Activated CD4-positive, alpha-beta T cell treated with anti-CD3 and anti-CD28 coated beads, Interleukin-2, amount 10 ng/mL, durations not matched to agents 24 days and 14 days (primary cell): ENCODE measurements at regions not wholly inside any gene's neighbourhood (a gene's known extent, or its start where the extent isn't known, plus 50 kb on each side); places are given as distances from the start of the nearest gene placed in this dataset.

Experiments used
- DNase-seq: peaks from one replicate; pipeline ENCODE4 v3.0.0; 2022
- H3K27ac Mint-ChIP-seq: one replicate; pipeline ENCODE4 v1.8.0; 2022; ENCODE audit warnings: mild to moderate bottlenecking, mixed read lengths
- H3K27me3 Mint-ChIP-seq: one replicate; pipeline ENCODE4 v1.8.0; 2022; ENCODE audit warnings: mixed read lengths
- H3K36me3 Mint-ChIP-seq: one replicate; pipeline ENCODE4 v1.8.0; 2022; ENCODE audit warnings: low read depth, mild to moderate bottlenecking, mixed read lengths
- H3K4me1 Mint-ChIP-seq: one replicate; pipeline ENCODE4 v1.8.0; 2021; ENCODE audit warnings: mixed read lengths
- H3K4me3 Mint-ChIP-seq: one replicate; pipeline ENCODE4 v1.8.0; 2022; ENCODE audit warnings: mild to moderate bottlenecking, moderate library complexity, mixed read lengths
- H3K9me3 Mint-ChIP-seq: one replicate; pipeline ENCODE4 v1.8.0; 2021; ENCODE audit warnings: mixed read lengths
- intact Hi-C: fragments of 100-400 bp; cut with micrococcal nuclease; formaldehyde crosslinking; loops from one replicate; pipeline ENCODE4 v1.15.1; 2023

GRCh38 chr17:68790492-68790891 is 164.7 kb downstream of the ABCA8 start:
- intact Hi-C loops, result no loop called here
- DNase-seq, result no peak
- Mint-ChIP-seq H3K4me1 (peaks cover 6% of the 10 kb centered on the region), H3K4me3 (no peak overlapping the region), H3K36me3 (no peaks in the 10 kb centered on the region), H3K9me3 (no peaks in the 10 kb centered on the region), H3K27me3 (peaks cover 17% of the 10 kb centered on the region), H3K27ac (no peak overlapping the region)

GRCh38 chr17:68789203-68789962 is 165.8 kb downstream of the ABCA8 start:
- Mint-ChIP-seq H3K27me3 (peaks cover 17% of the 10 kb centered on the region), H3K36me3 (no peaks in the 10 kb centered on the region), H3K4me1 (no peaks in the 10 kb centered on the region), H3K4me3 (no peak overlapping the region), H3K9me3 (no peaks in the 10 kb centered on the region), H3K27ac (no peak overlapping the region)
- no peak for DNase-seq
- intact Hi-C loops, result no loop called here

DNA sequence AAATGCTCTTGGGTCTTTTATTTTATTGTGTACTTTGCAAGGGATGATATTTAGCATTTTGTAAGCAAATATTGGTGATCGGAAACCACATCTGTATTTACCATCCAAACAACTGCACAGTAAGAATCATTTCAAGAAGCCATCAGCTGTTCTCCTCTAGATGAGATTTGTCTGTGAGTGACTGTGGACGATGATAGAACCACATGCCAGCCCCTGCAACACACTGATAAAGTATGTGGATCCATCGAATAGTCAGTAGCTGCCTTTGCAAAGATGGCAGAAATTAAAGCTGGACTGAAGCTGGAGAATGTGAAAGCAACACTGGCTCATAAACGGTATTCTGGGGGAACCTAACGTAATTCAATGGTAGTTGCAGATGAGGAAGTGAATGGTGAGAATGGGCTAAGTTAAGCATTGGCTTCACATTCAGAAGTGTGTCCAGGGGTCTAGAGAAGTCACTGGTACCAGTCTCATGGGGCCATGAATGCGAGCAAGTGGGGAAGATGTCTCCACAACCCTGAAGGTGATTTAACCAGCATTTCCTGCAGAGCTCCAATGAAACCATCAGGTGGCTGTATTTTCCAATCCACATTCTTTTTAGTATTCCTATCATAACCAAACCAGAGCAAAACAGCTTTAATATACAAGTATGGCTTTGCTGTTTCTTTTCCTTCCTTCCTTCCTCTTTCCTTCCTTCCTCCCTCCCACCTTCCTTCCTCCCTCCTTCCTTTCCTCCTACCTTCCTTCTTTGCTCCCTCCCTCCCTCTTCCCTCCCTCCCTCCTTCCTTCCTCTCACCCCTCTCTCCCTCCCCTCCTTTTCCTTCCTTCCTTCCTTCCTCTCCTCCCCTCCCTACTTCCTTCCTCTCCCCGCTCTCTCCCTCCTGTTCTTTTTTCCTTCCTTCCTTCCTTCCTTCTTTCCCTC is 169.4 kb downstream of the ABCA8 start:
- DNase-seq, result no peak
- H3K27me3 Mint-ChIP-seq, result peaks cover 21% of the 10 kb centered on the region
- H3K36me3 Mint-ChIP-seq, result no peaks in the 10 kb centered on the region
- H3K4me1 Mint-ChIP-seq, result no peaks in the 10 kb centered on the region
- H3K27ac Mint-ChIP-seq, result no peak overlapping the region
- no peak overlapping the region for H3K4me3 Mint-ChIP-seq
- H3K9me3 Mint-ChIP-seq, result no peaks in the 10 kb centered on the region
- intact Hi-C loops, result no loop called here

GRCh38 chr17:68784431-68784830 is 170.8 kb downstream of the ABCA8 start:
- Mint-ChIP-seq H3K36me3 (no peaks in the 10 kb centered on the region), H3K27me3 (peaks cover 20% of the 10 kb centered on the region), H3K4me1 (no peaks in the 10 kb centered on the region), H3K27ac (no peak overlapping the region), H3K9me3 (no peaks in the 10 kb centered on the region), H3K4me3 (no peak overlapping the region)
- intact Hi-C loops, result no loop called here
- no peak for DNase-seq

DNA sequence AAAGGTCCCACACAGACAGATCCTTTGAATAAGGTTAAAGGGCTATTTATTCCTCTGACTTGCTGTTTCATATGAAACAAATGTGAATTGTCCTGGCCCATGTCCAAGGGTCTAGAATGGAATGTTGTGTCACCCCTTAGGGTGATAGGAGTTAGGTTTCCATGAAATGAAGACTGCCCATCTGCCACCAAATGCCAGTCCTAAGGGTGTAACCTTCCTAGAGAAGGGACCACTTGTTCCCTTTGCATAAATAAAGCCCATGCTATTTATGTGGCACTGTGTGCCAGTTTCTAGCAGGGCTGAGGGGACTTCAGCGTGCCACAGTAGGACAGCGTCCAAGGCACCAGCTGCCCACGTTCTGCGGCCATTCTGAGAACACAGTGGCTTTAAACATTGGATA is 171.3 kb downstream of the ABCA8 start:
- Mint-ChIP-seq H3K9me3 (no peaks in the 10 kb centered on the region), H3K27ac (no peak overlapping the region), H3K27me3 (peaks cover 19% of the 10 kb centered on the region), H3K4me1 (no peaks in the 10 kb centered on the region), H3K36me3 (no peaks in the 10 kb centered on the region), H3K4me3 (no peak overlapping the region)
- DNase-seq, result no peak
- intact Hi-C loops, result no loop called here

GRCh38 chr17:68782789-68783188 is 172.4 kb downstream of the ABCA8 start:
- no peak for DNase-seq
- Mint-ChIP-seq H3K27me3 (peaks cover 16% of the 10 kb centered on the region), H3K4me1 (no peaks in the 10 kb centered on the region), H3K27ac (no peak overlapping the region), H3K4me3 (no peak overlapping the region), H3K9me3 (no peaks in the 10 kb centered on the region), H3K36me3 (no peaks in the 10 kb centered on the region)
- intact Hi-C loops, result no loop called here

- Mint-ChIP-seq H3K36me3 (no peaks in the 10 kb centered on the region), H3K27ac (no peak overlapping the region), H3K27me3 (peaks cover 14% of the 10 kb centered on the region), H3K4me3 (no peak overlapping the region), H3K9me3 (no peaks in the 10 kb centered on the region), H3K4me1 (no peaks in the 10 kb centered on the region)
- intact Hi-C loops, result no loop called here
- DNase-seq, result no peak
These were observed 174.6 kb downstream of the ABCA8 start for GRCh38 chr17:68780596-68780995.

- peaks cover 2% of the 10 kb centered on the region for H3K4me1 Mint-ChIP-seq
- no peaks in the 10 kb centered on the region for H3K9me3 Mint-ChIP-seq
- peaks cover 14% of the 10 kb centered on the region for H3K27me3 Mint-ChIP-seq
- H3K4me3 Mint-ChIP-seq, result no peak overlapping the region
- no peak for DNase-seq
- no peaks in the 10 kb centered on the region for H3K36me3 Mint-ChIP-seq
- H3K27ac Mint-ChIP-seq, result no peak overlapping the region
- intact Hi-C loops, result no loop called here
These were observed 176.5 kb downstream of the ABCA8 start for GRCh38 chr17:68778726-68779125.

DNA sequence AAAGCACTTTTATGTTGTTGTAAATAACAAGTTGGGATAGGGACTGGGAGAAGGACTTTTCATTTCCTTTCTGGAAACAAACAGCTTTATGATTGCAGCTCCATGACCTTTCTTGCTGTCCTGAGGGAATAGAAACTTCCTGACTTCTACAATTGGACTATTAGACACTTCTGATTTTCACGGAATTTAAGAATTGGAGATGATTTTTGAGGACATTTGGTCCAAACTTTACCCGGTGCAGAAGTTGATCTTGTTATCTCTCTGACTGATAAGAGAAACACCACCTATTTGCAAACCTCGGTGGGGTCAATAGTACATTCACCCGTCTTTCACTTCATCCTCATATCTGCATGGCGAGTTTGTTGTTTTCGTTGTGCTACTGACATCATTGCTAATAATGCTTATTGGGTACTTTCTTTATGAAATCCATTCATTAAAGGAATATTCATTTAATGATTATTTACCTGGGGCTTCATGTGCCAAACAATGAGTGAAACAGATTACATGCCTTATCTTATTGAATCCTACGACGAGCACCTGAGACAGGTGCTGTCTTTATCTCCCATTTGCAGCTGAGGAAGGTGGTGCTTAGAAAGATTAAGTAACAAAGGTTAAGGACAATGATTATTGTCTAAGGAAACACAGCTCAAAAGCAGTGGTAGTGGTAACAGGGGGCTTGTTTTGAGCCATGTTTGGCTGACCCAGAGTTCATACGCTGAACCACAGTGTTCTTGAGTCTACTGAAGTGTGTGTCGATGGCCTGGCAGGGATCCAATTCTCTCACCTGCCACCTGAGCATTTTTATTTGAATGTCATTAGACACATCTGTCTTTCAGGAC is 176.9 kb upstream of the FAM20A start:
- DNase-seq, result no peak
- intact Hi-C loops, result loop anchor here (1.0 kb wide), 2 partner anchors 457 to 468 kb away; no protein-coding TSS in a partner anchor
- Mint-ChIP-seq H3K4me3 (no peak overlapping the region), H3K4me1 (peaks cover 2% of the 10 kb centered on the region), H3K27ac (no peak overlapping the region), H3K36me3 (no peaks in the 10 kb centered on the region), H3K9me3 (no peaks in the 10 kb centered on the region), H3K27me3 (peaks cover 14% of the 10 kb centered on the region)

GRCh38 chr17:68777243-68777855 is 176.2 kb upstream of the FAM20A start:
- DNase-seq, result peak; percentile 81
- no peaks in the 10 kb centered on the region for H3K9me3 Mint-ChIP-seq

DNA sequence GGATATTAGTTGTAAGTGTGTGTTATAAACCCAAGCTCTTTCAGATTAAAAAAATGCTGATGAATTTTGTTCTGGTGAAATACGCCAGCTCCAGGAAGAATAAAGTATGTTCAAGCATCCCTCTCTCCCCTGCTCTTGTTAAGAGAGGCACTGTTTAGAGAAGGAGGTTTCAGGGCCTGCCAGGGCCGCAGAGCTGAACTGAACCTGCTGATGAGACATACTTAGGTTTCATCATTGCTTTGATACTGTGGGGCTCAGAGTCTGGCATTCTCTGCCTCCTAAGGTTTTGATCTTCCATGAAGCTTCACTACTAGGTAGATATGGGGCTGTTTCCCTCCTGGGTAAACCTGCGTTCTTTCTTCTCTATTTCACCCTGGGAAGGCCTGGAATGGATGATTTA is 175.3 kb upstream of the FAM20A start:
- Mint-ChIP-seq H3K27ac (no peak overlapping the region), H3K36me3 (no peaks in the 10 kb centered on the region), H3K4me3 (no peak overlapping the region), H3K27me3 (peaks cover 12% of the 10 kb centered on the region), H3K4me1 (peaks cover 6% of the 10 kb centered on the region), H3K9me3 (no peaks in the 10 kb centered on the region)
- intact Hi-C loops, result no loop called here
- DNase-seq, result no peak

More at GRCh38 chr17:68777243-68777855, 176.2 kb upstream of the FAM20A start:
- peaks cover 2% of the 10 kb centered on the region for H3K4me1 Mint-ChIP-seq
- peaks cover 14% of the 10 kb centered on the region for H3K27me3 Mint-ChIP-seq
- no peaks in the 10 kb centered on the region for H3K36me3 Mint-ChIP-seq
- intact Hi-C loops, result loop anchor here (1.0 kb wide), 2 partner anchors 458 to 469 kb away; no protein-coding TSS in a partner anchor
- H3K27ac Mint-ChIP-seq, result no peak overlapping the region
- H3K4me3 Mint-ChIP-seq, result no peak overlapping the region

DNA sequence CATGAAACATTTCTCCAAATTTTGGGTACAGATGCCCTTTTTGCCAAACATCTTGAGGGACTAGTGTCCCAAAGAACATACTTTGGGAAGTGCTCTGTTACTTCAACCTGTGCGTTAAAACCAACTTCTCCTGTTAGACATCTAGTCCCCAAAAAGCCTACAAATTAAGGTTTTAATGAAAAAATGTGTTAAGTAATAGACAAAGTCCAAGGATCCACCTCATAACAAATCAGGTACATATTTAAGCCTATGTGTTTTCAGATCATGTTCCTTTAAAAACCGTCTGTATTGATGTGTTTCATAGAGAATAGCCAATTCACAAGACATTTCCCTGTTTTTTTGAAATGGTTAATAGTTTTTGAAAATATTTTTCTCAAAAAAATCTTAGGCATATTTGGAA is 174.8 kb upstream of the FAM20A start:
- Mint-ChIP-seq H3K9me3 (no peaks in the 10 kb centered on the region), H3K27me3 (peaks cover 11% of the 10 kb centered on the region), H3K4me3 (no peak overlapping the region), H3K36me3 (no peaks in the 10 kb centered on the region), H3K27ac (no peak overlapping the region), H3K4me1 (peaks cover 6% of the 10 kb centered on the region)
- intact Hi-C loops, result no loop called here
- DNase-seq, result no peak

- intact Hi-C loops, result no loop called here
- Mint-ChIP-seq H3K27ac (no peak overlapping the region), H3K4me3 (no peak overlapping the region), H3K36me3 (no peaks in the 10 kb centered on the region), H3K9me3 (no peaks in the 10 kb centered on the region), H3K27me3 (peaks cover 11% of the 10 kb centered on the region), H3K4me1 (peaks cover 6% of the 10 kb centered on the region)
- no peak for DNase-seq
These were observed 174.2 kb upstream of the FAM20A start for GRCh38 chr17:68775318-68775717.
